ENCODE measurements at regions not wholly inside any gene's neighbourhood (a gene's known extent, or its start where the extent isn't known, plus 50 kb on each side); places are given as distances from the start of the nearest gene placed in this dataset.

DNA sequence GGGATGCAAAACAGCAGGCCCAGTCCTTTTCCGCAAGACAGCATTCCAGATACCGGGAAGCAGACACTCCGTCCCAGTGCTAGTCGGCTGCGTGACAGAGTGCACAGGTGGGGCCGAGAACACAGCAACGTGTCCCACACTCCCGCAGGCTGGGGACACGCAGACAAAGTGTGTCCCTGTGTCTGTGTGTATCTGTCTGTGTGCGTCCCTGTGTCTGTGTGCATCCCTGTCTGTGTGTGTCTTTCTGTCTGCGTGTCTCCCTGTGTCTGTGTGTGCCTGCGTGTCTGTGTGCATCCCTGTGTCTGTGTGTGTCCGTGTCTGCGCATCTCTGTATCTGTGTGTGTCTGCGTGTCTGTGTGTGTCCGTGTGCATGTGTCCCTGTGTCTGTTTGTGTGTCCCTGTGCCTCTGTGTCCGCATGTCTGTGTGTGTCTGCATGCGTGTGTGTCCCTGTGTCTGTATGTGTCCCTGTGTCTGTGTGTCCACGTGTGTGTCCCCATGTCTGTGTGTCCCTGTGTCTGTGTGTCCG is 137.0 kb downstream of the MRPL36 start:
- no peak for DNase-seq (ENCODE audit: low read depth, low spot score)
- POLR2A ChIA-PET: no interaction called here
- no peak overlapping the region for H3K4me3 ChIP-seq (ENCODE audit: low read depth, low read length)
- TF ChIP-seq, protein P1, sequence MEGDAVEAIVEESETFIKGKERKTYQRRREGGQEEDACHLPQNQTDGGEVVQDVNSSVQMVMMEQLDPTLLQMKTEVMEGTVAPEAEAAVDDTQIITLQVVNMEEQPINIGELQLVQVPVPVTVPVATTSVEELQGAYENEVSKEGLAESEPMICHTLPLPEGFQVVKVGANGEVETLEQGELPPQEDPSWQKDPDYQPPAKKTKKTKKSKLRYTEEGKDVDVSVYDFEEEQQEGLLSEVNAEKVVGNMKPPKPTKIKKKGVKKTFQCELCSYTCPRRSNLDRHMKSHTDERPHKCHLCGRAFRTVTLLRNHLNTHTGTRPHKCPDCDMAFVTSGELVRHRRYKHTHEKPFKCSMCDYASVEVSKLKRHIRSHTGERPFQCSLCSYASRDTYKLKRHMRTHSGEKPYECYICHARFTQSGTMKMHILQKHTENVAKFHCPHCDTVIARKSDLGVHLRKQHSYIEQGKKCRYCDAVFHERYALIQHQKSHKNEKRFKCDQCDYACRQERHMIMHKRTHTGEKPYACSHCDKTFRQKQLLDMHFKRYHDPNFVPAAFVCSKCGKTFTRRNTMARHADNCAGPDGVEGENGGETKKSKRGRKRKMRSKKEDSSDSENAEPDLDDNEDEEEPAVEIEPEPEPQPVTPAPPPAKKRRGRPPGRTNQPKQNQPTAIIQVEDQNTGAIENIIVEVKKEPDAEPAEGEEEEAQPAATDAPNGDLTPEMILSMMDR (IDR thresholded peaks at IDR 0.05; ENCODE audit: insufficient read depth, low read length, missing control alignments): no peak
- CTCF ChIA-PET: no interaction called here

DNA sequence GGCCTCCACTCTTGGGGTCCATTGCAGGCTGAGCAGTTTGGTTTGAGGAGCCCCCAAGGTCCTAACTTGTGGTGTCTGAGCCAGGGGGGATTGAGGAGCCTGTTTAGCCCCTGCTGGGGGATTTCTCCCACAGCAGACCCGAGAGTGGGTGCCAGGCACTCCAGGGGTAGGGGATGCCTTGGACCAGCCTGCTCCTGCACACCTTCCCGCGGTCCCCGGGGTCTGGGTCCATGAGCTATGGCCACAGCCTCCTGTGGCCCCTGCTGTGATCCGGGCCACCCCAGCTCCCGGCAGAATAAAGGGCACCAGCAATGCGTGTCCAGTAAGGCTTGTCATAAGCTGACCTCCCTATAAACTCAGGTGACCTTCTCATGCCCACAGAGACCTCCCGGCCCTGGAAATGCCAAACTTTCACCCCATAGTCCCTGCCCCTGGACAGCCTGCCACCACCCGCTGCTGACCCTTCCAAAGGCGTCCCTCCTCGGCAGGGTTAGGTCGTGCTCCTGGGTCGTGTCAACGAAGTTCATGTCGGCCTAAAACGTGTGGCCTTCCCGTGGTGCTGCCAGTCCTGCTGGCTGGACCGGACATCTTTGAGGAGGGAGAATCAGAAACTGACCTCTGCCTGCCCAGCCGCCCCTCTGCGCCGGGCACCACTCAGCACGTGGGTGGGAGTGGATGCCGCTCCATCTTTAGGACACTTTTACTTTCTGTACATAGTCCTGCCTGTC is 137.6 kb downstream of the MRPL36 start:
- no peak overlapping the region for H3K4me3 ChIP-seq (ENCODE audit: low read depth, low read length)
- DNase-seq (ENCODE audit: low read depth, low spot score): no peak
- CTCF ChIA-PET: no interaction called here
- TF ChIP-seq, protein P1 (IDR thresholded peaks at IDR 0.05; ENCODE audit: insufficient read depth, low read length, missing control alignments): no peak
- POLR2A ChIA-PET: no interaction called here

DNA sequence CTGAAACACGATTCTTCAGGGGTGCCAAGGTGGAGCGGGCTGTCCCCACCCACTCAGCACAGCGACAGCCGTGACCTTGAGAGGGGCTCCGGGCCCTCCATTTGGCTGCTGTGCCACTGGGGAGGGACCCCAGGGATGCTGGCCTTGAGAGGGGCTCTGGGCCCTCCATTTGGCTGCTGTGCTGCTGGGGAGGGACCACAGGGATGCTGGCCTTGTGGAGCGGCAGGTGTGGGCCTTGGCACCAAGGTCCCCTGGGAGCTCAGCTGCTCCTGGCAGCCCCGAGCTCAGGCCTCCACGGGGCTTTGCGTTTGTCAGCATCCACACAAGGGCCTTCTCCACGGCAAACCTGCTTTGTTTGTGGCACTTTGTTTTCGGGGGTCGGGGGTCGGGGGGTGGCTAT is 137.6 kb upstream of the LPCAT1 start:
- TF ChIP-seq, protein P1 (IDR thresholded peaks at IDR 0.05; ENCODE audit: insufficient read depth, low read length, missing control alignments): no peak
- CTCF ChIA-PET: no interaction called here
- POLR2A ChIA-PET: no interaction called here

DNA sequence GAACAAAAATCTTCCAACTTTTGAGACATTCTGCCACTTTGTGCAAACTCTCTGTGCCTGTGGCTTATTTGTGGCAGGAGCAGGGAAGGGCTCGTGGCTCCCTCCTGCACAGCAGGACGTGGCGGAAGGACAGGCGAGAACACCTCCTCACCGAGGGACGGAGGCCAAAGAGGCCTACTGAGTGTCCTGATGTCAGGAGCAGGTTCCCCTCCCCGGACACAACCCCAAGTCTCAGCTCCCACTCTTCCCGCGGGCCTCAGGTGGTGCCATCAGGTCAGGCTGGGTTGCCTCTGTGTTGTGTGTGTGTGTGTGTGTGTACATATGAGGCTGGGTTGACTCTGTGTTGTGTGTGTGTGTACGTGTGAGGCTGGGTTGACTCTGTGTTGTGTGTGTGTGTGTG is 136.8 kb upstream of the LPCAT1 start:
- DNase-seq (ENCODE audit: low read depth, low spot score): no peak
- no peak overlapping the region for H3K4me3 ChIP-seq (ENCODE audit: low read depth, low read length)
- ChIA-PET POLR2A (no interaction called here), CTCF (no interaction called here)
- TF ChIP-seq, protein P1 (IDR thresholded peaks at IDR 0.05; ENCODE audit: insufficient read depth, low read length, missing control alignments): no peak

More for the DNA sequence above, 137.6 kb upstream of the LPCAT1 start:
- DNase-seq (ENCODE audit: low read depth, low spot score): no peak
- no peak overlapping the region for H3K4me3 ChIP-seq (ENCODE audit: low read depth, low read length)

DNA sequence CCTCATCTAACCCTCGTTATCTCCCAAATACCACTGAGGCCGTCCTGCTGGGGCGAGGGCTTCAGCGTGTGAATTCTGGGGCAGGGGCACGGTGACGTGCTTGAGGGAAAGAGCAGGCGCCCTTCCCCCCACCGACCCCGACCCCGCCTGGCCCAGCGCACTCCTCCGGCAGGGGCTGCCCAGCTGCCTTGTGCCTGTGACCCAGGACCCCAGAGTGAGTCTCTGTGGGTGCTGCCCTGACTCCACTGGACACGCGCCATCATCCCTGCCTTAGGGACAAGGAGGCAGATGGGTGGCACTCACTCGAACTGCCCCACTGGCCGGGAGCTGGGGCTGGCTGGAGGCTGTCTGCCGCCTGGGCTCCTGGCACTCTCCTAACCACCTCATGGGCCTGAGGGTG is 136.2 kb upstream of the LPCAT1 start:
- TF ChIP-seq, protein P1 (IDR thresholded peaks at IDR 0.05; ENCODE audit: insufficient read depth, low read length, missing control alignments): no peak
- H3K4me3 ChIP-seq (ENCODE audit: low read depth, low read length): no peak overlapping the region
- CTCF ChIA-PET: no interaction called here
- no peak for DNase-seq (ENCODE audit: low read depth, low spot score)
- POLR2A ChIA-PET: no interaction called here

DNA sequence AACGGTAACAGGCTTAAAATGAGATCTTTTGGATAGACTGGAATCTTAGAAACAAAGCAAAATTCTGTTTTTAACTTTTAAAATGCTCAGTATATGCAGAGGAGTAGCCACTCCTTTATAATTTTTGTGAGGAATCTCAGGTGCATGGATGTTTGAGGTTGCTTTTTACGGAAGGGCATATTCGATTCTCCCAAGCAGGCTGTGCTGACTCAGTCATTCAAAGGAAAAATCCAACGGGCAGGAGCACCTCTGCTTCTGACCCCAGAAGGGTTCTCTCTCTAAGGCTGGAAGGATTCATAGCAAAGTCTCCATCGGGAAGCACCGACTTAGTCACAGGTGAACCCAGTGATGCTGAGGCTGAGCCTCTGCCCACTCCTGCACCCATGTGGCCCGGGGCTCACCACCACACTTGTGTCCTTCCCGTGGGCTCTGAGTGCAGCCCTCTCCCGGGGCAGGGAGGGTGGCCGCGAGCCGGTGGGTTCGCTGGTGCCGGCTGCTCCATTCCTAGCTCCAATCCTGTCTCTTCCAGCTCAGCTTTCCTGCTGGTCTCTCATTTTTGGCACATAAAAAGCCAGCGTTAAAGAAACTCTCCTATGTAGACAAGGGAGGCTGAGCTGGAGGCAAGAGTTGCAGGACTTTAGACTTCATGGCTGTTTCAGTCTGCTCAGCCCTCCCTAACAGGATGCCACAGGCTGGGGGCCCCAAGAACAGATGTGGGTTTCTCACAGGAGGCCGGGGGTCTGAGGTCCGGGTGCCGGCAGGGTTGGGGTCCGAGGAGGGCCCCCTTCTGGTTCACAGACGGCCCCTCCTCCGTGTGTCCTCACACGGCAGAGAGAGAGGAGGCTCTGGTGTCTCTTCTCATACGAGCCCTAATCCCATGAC is 135.6 kb upstream of the LPCAT1 start:
- no peak overlapping the region for H3K4me3 ChIP-seq (ENCODE audit: low read depth, low read length)
- no peak for DNase-seq (ENCODE audit: low read depth, low spot score)
- ChIA-PET POLR2A (no interaction called here), CTCF (no interaction called here)
- TF ChIP-seq, protein P1 (IDR thresholded peaks at IDR 0.05; ENCODE audit: insufficient read depth, low read length, missing control alignments): no peak
